Jurkat, Clone E6-1 (cell line): ENCODE measurements at regions not wholly inside any gene's neighbourhood (a gene's known extent, or its start where the extent isn't known, plus 50 kb on each side); places are given as distances from the start of the nearest gene placed in this dataset.

Experiments used
- DNase-seq: peaks from one replicate; pipeline ENCODE4 v3.0.0-alpha.2; 2011; ENCODE audit warnings: low read depth, low spot score
- H3K4me3 ChIP-seq: 2 replicates; pipeline ENCODE4 v1.5.1; 2011; ENCODE audit warnings: mild to moderate bottlenecking, low read length, control low read depth, moderate library complexity

DNA sequence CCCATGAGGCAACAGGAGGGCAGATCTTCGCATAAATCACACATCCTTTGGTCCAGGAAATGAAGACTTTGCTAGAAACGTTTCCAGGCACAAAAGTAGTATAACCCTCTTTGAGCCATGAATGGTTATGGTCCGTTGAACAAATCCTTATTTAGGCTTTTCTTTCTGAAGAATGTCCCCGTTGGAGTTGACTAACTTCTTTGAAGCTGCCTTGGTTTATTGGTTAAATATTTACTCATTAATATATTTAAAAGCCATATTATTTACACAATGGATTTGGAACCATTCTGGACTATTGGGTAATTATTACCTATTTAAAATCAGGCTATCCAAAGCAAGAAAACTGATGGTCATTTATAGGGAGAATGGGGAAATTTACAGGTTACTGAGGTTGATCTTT, 347.6 kb upstream of the SLC30A5 start:
- no peak overlapping the region for H3K4me3 ChIP-seq
- DNase-seq = no peak

DNA sequence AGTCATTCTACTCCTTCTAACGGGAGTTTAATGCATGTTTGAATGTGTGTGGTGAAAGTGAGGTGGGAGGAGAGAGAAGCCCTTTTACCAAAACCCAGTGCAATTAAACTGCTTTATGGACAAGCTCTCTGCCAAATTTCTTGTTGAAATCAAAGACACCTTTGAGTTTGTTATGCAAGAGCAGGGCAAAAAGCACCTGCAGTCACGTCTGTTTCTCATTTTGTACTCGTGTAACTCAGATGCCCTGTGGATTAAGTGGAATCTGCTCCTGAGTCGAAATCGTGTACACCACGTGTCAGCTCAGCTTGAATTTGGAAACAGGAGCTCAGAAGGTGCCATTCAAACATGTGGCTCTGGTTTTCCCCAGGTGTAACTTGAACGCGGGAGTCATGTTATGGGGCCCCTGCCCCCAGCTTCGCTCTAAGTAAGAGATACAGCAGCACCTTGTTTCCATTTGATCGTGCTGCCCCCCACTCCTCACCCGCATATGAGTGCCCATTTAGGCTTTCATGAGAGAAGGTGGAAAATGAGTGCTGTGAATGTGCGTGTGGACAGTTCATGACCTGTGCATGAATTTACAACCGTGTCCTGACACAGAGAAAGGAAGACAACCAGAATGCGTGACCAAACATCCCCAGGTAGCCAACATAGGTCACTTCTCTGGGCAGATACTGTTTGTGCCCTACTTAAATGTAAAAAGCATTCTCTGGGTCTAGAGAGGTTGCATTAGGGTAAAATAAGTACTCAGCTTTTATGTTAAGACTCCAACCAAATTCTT, 347.0 kb upstream of the SLC30A5 start:
- no peak for DNase-seq

DNA sequence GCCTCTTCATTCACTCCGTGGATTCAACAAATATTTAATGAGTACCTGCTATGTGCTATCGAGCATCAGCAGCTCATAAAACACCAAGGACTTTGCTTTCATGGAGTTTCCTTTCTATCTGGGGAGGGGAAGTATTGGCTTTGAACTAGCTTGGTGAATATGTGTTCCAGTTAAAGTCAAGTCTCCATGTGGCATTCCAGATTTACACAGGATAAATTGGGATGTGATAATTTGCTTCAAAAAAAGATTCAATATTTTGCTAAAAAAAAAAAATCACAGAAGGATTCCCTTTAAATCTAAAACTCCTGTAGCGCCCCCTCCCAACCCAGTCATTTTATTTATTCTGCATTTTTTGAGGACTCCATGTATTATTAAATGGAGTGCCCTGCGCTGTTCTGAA, 346.3 kb upstream of the SLC30A5 start:
- DNase-seq = no peak
- H3K4me3 ChIP-seq = no peak overlapping the region

More for the DNA sequence above, 347.0 kb upstream of the SLC30A5 start:
- no peak overlapping the region for H3K4me3 ChIP-seq

DNA sequence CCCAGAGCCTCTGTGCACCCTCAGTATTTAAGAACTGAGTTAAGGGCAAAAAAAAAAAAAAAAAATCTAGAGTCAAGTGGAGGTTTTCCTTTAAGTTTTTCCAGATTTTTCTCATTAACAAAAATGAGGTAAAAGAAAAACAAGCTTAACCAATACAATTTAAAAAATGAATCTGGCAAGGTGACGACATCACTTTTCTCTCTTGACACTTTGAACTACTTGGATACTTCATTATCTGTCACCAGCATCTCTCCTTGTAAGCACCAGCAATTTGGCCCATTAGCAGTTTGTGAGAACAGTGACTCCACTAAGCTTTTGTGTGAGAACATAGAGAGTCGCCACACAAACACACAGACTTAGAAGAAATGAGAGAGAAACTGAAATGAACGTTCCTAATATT, 345.7 kb upstream of the SLC30A5 start:
- no peak for DNase-seq

DNA sequence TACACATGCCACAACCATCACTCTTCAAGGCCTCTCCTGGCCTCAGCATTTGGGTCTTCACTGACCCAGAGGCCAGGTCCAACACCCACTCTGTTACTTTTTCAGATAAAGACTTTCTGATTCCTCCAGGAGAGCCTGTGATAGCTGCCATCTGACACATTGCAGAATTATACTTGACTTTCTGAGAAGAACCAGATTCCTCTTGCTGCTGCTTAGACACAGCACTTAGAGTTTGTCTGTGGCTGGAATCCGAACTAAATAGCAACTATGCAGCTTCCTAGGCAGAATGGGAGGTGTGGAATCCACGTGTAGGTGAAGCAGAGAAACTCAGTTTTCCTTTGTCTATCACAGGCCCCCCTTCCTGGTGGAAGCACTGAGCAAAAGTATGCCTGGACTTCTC, 344.7 kb upstream of the SLC30A5 start:
- no peak overlapping the region for H3K4me3 ChIP-seq
- no peak for DNase-seq

More for the DNA sequence above, 345.7 kb upstream of the SLC30A5 start:
- H3K4me3 ChIP-seq = no peak overlapping the region

DNA sequence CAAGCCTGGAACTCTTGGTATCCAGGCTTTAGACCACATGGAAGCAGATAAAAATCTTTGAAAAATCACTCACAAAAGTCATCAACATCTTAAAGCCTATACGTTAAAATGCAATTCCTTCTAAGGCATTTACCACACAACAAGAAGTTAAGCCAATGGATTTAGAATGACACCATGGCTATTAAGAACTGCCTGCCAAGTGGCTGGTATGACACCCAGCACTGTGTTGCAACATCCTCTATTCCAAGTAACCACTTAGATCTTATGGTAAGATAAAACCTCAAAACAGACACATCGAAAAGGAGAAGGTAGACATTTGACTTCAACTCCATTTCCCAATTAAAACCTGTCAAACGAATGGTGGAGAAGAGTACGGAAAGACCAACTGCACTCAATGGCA, 344.2 kb upstream of the SLC30A5 start:
- no peak overlapping the region for H3K4me3 ChIP-seq
- DNase-seq = no peak

DNA sequence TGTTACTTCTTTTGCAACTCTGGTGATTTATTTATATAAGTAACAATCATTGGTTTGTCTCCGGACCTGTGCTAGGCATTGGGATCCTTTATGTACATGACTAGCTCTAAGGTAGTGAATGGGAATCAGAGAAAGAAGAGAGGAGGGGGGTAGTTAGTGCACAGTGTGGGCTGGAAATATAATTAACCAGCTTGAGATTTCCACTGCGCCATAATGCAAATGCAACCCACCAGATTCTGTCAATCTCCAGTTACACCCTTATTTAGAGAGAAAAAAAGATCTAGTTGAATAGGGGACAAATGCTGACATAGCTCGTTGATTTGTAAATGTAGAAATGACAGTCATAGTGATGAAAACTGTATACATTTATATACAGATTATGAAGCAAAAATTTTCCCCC, 342.2 kb upstream of the SLC30A5 start:
- H3K4me3 ChIP-seq = no peak overlapping the region
- DNase-seq = no peak

DNA sequence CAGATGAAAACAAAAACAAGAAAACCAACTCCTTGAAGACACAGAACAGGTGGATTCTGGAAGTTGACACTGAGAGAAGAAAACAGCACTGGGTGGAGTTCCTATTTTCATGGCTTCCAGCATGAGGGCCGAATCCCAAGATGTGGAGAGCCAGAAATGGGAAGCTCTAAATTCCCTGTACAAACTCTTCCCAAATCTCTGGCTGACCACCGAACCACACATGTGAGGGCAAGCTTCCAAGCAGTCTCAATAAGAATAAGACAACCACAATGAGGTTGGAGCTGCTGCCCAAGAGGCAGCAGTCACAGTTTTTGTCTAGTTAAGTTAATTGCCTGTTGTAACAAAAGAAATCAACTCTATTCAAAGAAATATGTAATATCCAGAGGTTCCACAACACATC, 339.3 kb upstream of the SLC30A5 start:
- DNase-seq = no peak
- H3K4me3 ChIP-seq = no peak overlapping the region

DNA sequence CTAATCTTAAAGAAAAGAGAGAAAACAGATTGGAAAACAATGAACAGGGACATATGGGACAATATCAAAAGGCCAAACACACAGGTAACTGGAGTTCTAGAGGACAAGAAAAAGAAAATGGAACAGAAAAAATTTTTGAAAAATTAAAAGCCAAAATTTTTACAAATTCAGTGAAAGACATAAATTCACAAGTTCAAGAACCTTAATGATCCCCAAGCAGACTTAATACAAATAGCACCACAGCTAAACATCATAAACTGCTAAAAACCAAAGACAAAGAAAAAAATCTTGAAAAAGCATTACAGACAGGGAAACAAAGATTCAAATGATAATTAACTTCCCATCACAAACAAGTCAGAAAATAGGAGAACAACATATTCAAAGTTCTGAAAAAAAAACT, 338.5 kb upstream of the SLC30A5 start:
- no peak for DNase-seq
- H3K4me3 ChIP-seq = no peak overlapping the region

DNA sequence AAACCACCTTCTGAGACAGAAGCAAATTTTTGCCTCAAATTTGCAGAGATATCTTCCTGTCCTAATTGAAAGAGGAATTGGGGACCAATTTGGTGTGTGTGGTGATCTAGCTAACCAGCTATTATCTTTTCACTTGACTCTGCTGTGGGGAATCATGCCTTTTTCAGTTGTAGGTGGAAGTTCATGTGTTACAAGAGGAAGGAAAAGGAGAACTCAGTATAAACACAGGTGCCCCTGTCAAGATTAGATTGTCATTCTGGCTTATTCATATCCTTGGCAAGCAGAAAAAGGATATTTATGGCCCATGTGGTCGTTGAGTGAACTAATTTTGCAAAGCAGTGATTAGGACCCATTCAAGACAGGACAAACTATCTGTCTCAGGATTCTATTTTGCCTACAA, 336.8 kb upstream of the SLC30A5 start:
- no peak overlapping the region for H3K4me3 ChIP-seq
- DNase-seq = no peak

DNA sequence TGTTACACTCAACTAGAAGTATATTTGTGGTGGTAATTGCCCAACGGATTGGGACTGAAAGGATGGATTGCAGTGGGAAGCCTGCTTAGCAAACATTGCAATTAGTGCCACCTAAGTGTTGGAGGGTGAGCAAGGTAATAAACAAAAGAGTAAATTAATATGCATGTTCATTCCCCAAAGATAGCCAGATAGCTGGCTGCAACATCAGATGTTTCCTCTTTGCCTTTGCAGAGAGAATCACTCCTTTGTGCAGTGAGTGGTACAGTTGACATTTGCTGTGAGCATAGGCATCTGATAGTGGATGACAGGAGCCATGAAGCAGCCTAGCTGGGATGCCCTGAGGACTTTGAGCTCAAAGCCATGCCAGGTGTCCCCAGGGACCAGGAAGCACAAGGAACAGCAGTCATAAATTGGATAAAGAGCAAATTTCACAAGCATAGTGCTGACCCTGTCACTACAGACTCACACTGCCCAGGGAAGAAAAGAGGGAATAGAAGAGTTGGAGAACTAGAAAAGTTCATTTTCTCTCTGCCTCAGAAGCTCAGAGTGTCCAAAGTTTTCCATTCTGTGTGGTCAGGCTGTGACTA, 336.1 kb upstream of the SLC30A5 start:
- no peak for DNase-seq
- H3K4me3 ChIP-seq = no peak overlapping the region

DNA sequence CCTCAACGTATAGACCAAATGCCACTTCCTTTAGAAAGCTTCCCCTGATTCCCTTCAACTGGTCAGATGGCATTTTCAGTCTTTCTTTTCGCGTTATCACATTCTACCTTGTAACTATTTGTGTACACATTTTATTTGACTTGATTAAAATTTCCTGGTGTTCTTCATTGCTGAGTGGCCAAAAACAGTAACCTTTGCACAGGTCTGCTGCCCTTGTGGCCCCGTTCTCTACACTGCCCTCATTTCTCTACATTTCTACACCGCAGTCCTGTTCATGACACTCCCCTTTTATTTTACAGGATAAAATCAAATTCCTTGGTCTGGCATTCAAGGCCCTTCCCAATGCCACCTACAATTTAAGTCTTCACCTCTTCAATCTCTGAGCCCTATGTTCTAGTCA, 334.2 kb upstream of the SLC30A5 start:
- no peak for DNase-seq
- no peak overlapping the region for H3K4me3 ChIP-seq

DNA sequence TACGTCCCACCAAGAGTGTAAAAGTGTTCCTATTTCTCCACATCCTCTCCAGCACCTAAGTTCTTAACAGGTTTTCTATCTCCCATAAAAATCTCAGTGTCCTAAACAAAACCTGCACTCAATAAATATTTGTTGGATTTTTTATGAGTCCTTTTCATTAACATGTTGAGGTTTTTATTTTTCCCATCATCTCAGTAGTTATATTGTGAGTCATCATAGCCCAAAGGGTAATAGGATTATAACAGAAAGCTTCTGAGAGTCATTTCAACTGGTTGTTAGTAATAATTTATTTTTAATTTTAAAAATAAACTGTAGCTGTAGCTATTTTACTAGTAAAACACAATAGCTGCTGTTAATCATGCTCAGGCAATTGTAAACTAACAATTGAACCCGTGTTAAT, 331.6 kb upstream of the SLC30A5 start:
- DNase-seq = no peak
- no peak overlapping the region for H3K4me3 ChIP-seq

DNA sequence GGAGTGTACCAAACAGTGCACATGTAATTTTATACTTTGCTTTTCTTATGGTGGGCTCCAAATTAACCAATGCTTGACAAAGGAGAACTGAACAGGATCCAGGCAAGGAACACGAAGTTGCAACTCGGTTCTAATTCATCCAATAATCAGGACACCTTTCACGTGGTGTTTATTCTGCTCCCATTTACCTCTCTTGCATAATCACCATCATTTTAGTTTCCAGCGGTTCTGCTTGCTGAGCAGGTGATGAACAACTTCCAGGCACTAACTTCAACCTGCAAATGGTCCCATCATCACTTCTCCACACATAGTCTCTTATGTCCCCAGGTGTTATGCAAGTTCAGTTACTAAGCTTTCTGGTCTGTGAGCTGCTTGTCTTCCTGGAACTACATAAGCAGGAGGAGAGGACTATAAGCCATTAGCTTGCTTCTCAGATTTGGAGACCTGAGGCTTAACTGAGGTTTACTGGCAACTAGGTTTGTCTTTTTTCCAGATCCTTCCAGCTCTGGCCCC, 326.8 kb upstream of the SLC30A5 start:
- DNase-seq = no peak
- H3K4me3 ChIP-seq = no peak overlapping the region

DNA sequence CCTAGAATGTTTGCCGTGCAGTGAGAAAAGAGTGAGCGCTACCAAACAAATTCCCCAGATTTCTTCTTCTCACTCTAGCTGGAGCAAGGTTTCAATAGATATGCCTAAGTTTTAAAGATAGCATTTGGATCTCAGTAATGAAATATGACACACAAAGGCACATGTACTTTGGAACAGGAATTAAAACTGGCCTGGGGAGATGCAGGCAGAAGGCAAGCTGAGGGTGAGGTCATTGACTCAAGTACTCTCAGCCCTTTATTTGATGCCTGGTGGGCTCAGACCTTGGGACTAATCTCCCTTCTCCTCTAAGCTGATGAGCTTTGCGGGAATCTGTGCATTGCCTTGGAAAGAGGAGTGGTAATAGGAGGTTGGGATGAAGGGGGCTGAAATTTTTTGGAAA, 323.3 kb upstream of the SLC30A5 start:
- DNase-seq = no peak
- H3K4me3 ChIP-seq = no peak overlapping the region

DNA sequence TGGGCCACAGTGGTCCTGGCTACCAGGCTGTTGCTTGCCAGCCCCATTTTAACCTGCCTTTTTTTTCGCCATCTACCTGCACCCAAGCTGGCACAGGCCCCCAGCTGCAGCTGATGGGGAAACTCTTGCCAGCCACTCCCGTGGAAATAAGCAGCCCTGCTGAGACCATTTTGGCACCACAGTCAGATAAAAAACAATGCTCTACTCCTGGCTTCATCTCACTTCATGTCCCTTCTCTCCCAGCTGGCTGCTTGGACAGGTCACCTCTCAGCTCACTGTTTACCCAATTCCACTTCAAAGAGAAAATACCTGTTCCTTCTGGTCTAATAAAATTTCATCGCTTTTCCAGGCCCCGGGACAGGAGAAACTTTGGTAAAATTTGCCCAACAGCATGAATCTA, 322.6 kb upstream of the SLC30A5 start:
- H3K4me3 ChIP-seq = no peak overlapping the region
- no peak for DNase-seq

DNA sequence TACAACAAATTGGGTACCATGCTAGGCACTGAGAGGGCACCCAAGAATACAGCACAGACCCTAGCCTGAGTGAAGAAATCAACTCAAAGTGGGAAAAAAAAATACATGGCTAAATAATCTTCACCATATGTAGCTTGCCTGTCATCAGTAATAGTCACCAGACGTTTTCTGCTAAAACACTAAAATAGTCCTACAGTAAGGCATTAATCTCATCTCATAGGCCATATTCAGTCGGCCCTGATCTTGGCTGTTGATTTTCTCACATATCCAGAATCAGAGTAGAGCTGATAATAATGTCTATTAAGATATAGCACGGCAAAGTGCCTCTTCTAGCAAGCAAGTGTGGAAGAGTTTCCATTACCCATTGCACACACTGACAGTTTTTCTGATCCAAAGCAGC, 322.1 kb upstream of the SLC30A5 start:
- DNase-seq = no peak
- no peak overlapping the region for H3K4me3 ChIP-seq

DNA sequence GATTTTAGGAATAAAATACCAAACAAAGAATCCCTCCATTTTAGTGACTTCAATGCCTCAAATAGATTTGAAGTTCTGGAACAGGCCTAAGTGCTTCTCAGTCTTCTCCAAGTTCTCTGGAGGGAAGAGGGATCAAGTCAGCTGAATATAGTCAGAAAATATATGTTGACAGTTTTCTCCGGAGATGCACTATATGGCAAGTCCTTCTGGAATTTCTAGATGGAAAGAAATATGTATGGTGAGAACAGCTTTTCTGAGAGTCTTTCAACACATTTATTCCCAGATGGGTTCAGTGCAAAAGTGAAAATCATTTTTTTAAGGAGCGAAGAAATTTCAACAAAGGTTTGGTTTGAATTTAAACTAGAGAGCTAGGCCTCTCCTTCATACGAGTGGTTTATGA, 317.4 kb upstream of the SLC30A5 start:
- no peak for DNase-seq
- no peak overlapping the region for H3K4me3 ChIP-seq

DNA sequence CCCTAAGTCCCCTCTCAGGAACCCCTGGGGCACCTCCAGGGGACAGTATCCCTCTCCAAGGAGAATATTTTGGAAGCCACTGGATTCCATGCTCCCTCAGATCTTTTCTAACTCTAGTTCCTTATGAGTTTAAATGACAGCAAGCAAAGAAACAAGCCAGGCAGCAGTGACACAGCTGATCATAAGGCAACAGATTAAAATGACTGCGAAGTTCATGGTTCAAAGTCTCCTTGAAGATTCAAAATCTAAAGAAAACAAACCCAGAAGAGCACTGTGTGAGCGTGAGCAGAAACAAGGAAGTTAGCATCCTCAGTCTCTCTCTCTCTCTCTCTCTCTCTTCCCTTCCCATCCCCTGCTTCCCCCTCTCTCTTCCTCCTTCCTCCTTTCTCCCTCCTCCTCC, 316.7 kb upstream of the SLC30A5 start:
- no peak for DNase-seq
- H3K4me3 ChIP-seq = no peak overlapping the region

DNA sequence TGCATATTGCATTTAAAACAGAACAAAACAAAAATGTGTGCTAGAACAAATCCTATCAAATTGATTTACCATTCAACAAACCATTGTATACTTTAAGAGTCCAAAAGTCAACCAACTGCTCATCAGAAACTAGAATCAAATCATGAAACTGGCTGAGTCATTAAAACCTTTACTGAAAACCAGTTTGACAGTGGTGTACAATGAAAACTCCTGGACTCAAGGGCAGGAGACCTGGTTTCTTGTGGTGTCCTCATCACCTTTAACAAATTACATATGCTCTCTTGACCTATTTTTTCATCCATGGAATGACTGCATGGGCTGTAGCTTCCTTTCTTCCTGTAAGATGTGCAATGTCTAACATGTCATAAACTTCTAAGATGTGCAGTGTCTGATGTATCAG, 315.3 kb upstream of the SLC30A5 start:
- no peak for DNase-seq
- no peak overlapping the region for H3K4me3 ChIP-seq
